LNCaP clone FGC (cell line): ENCODE measurements at regions not wholly inside any gene's neighbourhood (a gene's known extent, or its start where the extent isn't known, plus 50 kb on each side); places are given as distances from the start of the nearest gene placed in this dataset.

ENCODE experiments used
- DNase-seq: peaks from one replicate; pipeline ENCODE4 v3.0.0-alpha.2; 2011; ENCODE audit warnings: low read depth
- H3K4me3 ChIP-seq: 2 replicates; pipeline ENCODE4 v1.5.1; 2011; ENCODE audit warnings: mild to moderate bottlenecking, low read depth, low read length, control low read depth
- CTCF ChIP-seq: IDR thresholded peaks from 2 replicates; pipeline ENCODE4 v1.5.1; 2012; ENCODE audit warnings: mild to moderate bottlenecking; ENCODE audit not compliant: control insufficient read depth, insufficient read depth; ENCODE audit errors: extremely low read depth

DNA sequence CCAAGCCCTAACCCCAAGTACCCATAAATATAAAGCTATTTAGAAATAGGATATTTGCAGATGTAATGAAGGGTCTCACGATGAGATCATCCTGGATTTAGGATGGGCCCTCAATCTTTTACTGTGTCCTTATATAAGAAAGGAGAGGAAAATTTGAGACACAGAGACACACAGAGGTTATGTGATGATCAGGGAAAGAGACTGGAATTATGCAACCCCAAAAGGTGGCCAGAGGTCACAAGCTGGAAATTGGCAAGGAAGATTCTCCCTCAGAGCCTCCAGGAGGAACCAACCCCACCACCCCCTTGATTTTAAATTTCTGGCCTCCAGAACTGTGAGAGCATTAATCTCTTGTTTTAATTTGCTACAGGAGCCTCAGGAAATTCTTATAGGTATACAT, 334.9 kb upstream of the PRICKLE1 start:
- TF ChIP-seq CTCF = no peak
- no peak for DNase-seq
- no peak overlapping the region for H3K4me3 ChIP-seq

- H3K4me3 ChIP-seq = no peak overlapping the region
- TF ChIP-seq CTCF = no peak
These were observed 334.0 kb upstream of the PRICKLE1 start for GRCh38 chr12:42923583-42923982.

GRCh38 chr12:42923156-42923555, 333.6 kb upstream of the PRICKLE1 start:
- H3K4me3 ChIP-seq = no peak overlapping the region
- TF ChIP-seq CTCF = no peak
- no peak for DNase-seq

More at GRCh38 chr12:42923583-42923982, 334.0 kb upstream of the PRICKLE1 start:
- DNase-seq = no peak

DNA sequence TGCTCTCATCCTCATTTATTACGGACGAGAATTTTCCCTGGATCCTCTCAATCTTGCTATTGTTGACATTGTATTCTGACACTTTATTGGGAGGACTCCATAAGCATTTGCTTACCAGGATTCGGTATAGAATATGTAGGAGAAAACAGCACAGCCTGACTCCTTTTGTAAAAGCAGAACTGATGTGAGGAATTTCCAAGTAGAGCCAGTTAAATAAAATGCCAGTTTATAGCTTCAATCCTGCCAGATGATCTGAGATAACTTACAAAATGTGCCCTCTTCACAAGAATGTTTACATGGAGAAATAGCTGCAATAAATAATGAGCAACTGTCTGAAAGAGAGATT, 332.9 kb upstream of the PRICKLE1 start:
- no peak for TF ChIP-seq CTCF
- H3K4me3 ChIP-seq = no peak overlapping the region
- peak; percentile 64 for DNase-seq

GRCh38 chr12:42921741-42922504, 332.4 kb upstream of the PRICKLE1 start:
- TF ChIP-seq CTCF = no peak
- peak; percentile 98 for DNase-seq
- H3K4me3 ChIP-seq = no peak overlapping the region

GRCh38 chr12:42919691-42920090, 330.1 kb upstream of the PRICKLE1 start:
- no peak for TF ChIP-seq CTCF
- no peak overlapping the region for H3K4me3 ChIP-seq
- DNase-seq = no peak

DNA sequence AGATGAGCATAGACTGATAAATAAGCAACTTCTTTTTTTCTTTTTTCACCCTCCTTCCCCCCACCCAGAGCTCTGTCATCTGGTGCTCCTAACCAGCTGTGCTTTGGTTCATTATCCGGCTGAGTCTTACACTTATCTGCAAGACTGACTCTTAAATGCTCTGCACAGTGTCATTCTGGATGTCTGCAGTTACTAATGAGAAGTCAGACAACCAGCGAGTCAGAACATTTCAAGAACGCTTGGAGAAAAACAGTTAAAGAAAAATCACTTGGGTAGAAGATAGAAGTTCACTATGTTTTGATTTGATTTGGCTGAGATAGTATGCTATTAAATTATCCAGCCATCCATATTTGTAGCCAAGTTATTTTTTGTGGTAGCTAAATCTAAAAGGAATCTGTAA, 328.9 kb upstream of the PRICKLE1 start:
- no peak overlapping the region for H3K4me3 ChIP-seq
- DNase-seq = no peak
- no peak for TF ChIP-seq CTCF
